ENCODE measurements at regions not wholly inside any gene's neighbourhood (a gene's known extent, or its start where the extent isn't known, plus 50 kb on each side); places are given as distances from the start of the nearest gene placed in this dataset.
"Not testable (repeated sequence)": the region's sequence is repeated elsewhere in the genome, so short reads cannot be mapped to it uniquely, and the experiment has no call there.

DNA sequence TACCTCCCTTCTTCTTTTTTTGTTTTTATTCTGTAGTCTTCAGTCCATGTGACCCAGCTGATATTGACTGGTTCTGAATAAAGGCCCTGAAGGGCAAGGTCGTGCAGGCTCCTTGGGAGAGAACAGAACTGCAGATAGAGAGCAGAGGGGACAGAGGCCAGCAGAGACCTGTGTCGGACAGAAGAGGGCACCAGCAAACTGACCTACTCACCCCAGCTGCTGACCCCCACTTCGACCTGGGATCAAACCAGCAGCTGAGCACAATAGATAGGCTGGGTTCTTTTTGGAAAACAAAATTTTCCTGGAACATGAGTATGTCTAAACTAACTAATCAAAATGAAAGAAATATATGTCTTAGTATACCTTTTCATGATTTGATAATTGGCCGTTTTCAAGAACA lies 695.1 kb downstream of the NR2F1-AS1 start:
- no peak for DNase-seq (ENCODE audit: low read depth in 2 of 2)

GRCh38 chr5:92884469-92884868 lies 696.5 kb downstream of the NR2F1-AS1 start:
- DNase-seq (ENCODE audit: low read depth in 2 of 2), result no peak

DNA sequence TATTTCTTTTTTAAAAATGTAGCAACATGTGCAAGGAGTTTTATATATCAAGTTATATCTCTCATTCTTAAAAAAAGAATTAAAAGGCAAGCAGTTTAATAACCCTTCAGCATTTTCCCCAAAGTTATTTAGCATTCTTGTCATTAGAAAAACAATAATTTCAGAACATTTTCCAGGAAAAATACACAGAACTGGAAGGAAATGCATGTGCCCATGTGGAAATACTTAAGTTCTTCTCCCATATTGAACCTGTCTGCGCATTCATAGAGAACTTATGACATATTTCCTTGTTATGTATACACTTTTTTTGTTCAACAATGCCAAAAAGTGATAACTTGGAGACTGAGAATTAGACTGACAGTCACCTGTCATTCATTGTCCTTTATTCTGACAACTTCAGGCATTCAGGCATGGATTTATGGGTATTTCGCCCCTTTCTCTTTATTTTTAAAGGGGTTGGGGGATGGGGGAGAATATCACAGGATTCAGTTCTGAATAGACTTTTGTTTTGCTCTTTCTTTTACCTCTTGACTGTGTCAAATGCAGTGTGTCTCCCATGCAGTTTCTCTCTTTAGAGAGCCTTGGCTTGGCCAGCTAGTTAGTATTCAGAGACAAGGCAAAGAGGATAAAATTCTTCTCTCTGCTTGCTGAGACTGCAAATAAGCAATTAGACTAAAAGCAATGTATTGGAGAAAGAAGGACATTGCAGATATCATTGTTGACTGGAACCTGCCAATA lies 701.0 kb downstream of the NR2F1-AS1 start:
- DNase-seq (ENCODE audit: low read depth in 2 of 2), result no peak

DNA sequence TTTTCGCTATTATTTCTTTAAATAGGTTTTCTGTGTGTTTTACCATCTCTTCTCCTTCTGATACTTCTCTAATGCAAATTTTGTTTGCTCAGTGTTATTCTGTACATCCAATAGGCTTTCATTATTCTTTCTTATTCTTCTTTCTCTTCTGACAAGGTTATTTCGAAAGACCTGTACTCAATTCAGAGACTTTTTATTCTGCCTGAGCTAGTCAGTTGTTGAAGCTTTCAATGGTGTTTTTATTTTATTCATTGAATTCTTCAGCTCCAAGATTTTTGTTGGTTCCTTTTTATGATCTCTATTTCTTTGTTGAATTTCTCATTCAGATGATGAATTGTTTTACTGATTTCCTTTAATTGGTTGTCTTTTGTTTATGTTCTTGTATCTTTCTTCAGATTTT lies 706.2 kb downstream of the NR2F1-AS1 start:
- DNase-seq (ENCODE audit: low read depth in 2 of 2), result no peak

DNA sequence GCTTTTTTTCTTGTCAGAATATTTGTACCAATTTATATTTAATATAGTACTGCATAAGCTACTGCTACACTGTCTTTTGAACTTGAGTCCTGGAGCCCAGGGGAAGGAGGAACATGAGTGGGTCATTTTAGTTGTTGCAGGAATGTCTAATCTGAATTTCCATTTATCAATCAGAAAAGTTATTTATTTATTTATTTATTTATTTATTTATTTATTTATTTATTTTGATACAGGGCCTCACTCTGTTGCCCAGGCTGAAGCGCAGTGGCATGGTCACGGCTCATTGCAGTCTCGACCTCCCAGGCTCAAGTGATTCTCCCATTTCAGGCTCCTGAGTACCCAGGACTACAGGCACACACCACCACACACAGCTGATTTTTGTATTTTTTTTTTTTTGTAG lies 712.6 kb downstream of the NR2F1-AS1 start:
- no peak for DNase-seq (ENCODE audit: low read depth in 2 of 2)

DNA sequence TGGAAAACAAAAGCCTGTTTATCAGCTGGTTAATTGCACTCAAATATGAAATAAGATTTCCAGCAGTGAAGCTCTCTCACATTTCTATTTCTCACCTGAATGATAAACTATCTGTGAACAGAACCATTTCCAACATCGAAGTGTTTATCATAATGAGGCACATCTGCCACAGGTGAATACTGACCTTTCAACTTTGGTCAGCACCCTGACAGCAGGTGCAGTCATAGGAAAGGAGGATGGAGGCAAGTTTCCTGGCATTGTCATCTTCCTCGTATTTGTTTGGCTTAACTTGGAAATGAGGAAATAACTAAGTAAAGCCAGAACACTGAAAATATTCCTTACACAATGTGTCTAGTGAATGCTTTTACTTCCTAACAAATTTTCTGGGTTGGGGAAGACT lies 716.4 kb downstream of the NR2F1-AS1 start:
- DNase-seq (ENCODE audit: low read depth in 2 of 2), result no peak

- DNase-seq (ENCODE audit: low read depth in 2 of 2), result no peak
These were observed 717.4 kb downstream of the NR2F1-AS1 start for GRCh38 chr5:92863666-92864065.

DNA sequence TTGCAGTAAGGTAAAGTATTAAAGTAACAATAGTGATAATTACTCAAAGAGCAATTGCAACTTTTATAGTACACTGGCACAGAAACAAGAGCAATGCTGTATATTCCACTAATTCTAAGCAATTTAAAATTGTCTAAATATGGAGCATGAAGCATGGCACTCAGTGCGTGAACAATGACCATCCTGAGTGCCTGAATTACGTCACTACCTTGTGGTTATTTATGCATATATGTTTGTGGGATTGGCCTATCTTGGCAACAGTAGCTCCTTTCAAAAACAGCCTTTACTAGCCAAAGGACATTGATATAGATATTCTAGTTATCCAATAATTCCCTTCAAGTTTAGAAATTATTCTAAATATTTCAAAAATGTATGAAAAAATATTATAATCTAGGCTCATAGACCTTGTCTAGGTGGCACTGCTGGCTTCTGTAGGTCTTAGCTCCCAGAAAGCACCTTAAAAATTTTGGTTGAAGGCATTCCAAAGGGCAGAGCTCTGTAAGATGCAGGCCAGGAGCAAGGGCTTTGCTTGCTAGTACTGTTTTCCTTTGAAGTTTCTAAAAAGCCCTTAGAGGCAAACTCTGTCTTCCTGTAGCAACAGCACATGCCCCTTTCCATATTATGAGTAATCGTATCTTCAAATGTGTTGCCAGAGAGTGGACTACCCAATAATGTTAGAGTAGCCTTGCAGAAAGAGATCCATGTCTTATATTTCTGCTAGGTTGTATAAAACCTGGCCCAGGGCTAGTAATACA lies 719.3 kb downstream of the NR2F1-AS1 start:
- DNase-seq (ENCODE audit: low read depth in 2 of 2), result no peak

GRCh38 chr5:92860061-92860460 lies 721.0 kb downstream of the NR2F1-AS1 start:
- DNase-seq (ENCODE audit: low read depth in 2 of 2), result no peak

DNA sequence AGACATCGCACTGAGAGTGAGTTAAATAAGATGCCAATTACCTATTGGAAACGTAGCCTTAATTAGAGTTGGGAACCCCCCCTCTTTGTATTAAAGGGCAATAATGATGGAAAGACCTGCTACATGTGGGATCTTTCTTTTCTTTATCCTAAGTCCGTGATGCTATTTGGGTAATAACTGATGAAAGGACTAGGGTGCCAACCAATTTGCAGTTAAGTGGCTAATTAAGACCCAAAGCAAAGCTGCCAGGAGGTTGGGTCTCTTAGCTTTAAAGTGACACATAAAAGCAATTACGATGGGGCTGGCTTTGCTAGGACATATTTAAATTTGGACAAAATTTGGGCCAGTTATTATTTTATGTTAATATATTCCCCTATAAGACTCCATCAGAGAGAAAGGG lies 728.8 kb downstream of the NR2F1-AS1 start:
- DNase-seq (ENCODE audit: low read depth in 2 of 2), result no peak

DNA sequence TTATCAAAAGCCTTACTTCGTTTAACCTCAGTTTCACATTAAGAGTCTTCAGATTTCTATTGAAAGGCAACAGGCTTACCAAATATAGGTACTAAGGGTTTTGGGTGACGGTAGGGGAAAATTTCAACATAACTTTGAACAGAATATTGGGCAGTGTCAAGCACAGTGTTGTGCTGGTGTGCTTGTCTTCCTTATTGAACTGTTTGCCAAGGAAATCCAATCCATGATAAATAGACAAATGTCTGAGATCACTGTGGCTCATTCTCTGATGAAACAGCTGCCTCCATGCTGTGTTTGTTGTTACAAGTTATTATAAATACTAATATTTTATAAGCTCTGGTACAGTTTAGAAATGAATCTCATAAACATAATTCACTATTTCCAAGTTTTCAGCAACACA lies 730.1 kb downstream of the NR2F1-AS1 start:
- no peak for DNase-seq (ENCODE audit: low read depth in 2 of 2)

DNA sequence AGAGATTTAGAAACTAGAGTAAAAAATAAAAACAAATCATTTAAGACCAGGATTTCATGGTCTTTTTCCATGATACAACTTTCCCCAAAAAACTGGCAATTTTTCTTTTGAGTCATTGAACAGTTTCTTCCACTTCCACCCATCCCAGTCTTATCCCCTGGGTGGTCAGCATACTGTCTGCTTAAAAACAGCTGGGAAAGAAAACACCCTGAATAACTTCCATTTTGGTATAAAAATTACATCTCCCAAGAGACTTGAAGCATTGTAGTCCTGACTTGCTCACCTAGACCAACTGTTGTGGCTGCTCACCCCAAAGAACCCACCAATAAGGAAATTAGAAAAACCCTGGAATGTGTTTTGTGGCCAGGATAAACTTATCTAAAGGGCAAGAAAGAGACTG lies 731.3 kb downstream of the NR2F1-AS1 start:
- DNase-seq (ENCODE audit: low read depth in 2 of 2), result no peak

DNA sequence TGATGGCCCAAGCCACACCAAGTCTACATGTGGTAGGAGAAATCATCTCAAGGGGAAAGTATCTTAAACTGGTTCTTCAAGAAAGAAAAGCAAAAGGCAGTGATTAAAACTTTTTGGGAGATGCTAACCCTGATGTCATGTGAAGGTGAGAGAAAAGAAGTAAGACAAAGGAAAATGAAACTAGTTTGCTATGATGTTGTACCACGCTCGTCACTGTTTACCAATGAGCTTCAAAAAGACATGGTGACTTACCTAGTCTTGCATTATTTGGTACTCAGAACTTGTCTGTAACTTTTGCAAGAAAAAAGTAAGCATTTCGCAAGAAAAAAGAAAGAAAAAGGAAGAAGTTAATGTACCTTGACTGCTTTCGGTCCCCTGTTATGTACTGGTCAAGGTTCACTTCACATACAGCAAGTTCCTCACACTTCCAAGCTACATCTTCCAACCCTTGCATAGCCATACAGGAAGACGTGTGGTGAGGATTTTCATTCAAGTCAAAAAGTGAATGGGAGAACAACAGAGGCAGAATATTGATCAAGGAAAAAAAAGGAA lies 739.3 kb downstream of the NR2F1-AS1 start:
- no peak for DNase-seq (ENCODE audit: low read depth in 2 of 2)

DNA sequence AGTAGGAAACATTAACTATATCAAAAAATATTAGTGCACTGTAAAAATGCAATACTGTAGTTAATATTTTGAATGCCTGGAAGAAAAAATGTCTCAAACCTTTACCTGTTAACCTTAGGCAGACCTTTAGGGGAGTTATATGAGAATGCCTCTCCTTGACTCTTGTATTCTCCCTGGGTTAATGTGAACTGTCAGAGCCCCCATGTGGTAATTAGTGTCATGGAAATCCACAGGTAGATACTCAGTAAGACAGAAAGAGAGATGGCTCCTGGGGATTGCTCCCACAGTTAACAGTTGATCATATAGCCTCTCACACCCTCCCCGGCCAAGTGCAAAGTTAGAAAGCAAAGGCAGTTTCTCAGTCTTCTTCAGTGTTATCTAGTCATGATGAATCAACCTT lies 742.8 kb downstream of the NR2F1-AS1 start:
- no peak for DNase-seq (ENCODE audit: low read depth in 2 of 2)

- no peak for DNase-seq (ENCODE audit: low read depth in 2 of 2)
These were observed 743.9 kb downstream of the NR2F1-AS1 start for GRCh38 chr5:92836855-92837755.

DNA sequence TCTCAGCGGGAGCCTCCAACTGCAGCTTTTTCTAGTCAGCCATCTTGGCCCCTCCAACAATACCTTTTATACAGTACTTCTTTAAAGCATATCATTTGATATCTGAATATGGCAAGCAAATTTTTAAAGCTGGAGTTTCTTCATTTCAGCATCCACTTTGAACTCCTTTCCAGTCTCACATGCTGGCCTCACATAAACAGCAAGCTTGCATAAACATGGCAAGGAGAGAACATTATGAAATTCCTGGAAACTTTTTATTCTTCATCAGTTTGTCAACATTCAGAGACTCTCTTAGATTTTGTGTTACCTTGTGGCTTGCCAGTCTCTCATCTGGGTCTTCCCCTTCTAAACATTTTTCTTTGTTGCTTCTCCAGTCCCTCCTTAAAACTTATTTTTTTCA lies 745.3 kb downstream of the NR2F1-AS1 start:
- DNase-seq (ENCODE audit: low read depth in 2 of 2), result no peak

GRCh38 chr5:92823551-92823950 lies 757.5 kb downstream of the NR2F1-AS1 start:
- DNase-seq (ENCODE audit: low read depth in 2 of 2), result not testable (repeated sequence)

DNA sequence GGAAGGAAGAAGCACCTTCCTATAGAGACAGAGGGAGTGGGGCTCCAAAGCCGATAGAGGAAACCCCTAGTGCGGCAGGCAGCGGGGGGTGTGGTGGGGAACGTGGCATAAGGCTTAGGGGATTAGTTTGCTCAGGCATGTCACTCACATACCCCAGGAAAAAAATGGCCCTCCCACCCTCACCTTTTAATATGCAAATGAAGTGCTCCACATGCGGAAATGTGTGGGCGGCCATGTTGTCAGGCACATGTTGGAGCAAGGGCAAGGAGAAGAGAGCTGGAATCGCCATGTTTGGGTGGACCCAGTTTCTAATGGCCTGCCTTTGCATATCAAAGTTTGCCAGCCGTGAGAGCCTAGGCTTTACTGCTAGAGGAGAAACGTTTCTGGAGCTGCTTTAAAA lies 758.8 kb downstream of the NR2F1-AS1 start:
- no peak for DNase-seq (ENCODE audit: low read depth in 2 of 2)

- DNase-seq (ENCODE audit: low read depth in 2 of 2), result no peak
These were observed 771.1 kb downstream of the NR2F1-AS1 start for GRCh38 chr5:92809855-92810465.

DNA sequence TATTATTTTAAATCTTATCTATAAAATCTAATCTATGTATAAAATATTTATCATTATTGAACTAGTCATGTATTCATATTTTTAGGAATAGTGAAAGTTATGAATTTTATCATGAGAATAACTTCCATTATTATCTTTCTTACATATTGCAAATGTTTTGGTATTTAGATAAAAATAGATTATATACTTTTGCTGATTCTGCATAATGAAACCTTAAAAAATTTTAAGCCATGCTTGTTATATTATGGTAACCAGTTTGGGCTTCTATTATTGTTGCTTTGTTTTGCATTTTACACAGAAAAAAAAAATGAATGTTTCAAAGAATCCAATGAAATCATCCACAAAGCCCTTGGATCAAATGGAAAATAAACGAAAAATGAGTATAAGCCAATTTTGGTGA lies 772.5 kb downstream of the NR2F1-AS1 start:
- no peak for DNase-seq (ENCODE audit: low read depth in 2 of 2)

DNA sequence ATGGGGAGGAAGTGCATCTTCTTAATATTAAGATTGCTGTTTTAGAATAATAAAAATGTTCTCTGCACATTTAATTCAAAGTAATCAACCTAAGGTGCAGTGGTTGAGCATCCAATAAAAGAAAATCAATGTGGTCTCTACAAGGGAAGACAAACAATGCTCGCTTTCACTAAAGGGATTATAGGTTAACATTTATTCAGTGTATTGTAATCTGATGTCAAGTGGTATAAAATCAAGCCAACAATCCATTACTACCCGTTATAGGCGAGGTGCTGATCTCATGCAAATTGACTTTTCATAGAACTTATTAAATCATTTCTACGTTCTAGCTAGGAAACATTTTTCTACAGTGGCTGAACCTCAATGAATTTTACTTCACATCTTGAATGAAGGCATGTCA lies 773.9 kb downstream of the NR2F1-AS1 start:
- no peak for DNase-seq (ENCODE audit: low read depth in 2 of 2)

DNA sequence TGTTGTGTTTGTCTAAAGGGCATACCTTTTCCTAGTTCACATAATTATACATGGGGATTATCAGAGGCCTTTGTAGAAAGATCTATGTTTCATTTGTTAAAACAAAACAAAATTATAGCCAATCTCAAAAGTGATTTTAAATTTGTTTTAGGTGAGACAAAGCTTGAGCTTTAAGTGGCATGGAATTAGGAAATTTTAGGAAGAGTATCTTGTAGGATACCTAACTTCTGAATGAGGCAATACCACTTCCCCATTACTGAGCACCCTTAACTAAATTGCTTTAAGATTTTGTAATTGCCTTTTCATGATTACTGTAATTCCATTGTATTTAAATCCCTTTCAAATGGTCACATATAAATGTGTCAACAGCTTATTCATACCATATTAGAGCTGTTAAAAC lies 775.6 kb downstream of the NR2F1-AS1 start:
- DNase-seq (ENCODE audit: low read depth in 2 of 2), result no peak

Data from stimulated activated CD4-positive, alpha-beta T cell treated with anti-CD3 and anti-CD28 coated beads, Interleukin-4, amount 100 ng/mL, for 48 hours (primary cell).